Colon (tissue), 2 donors: ENCODE measurements at regions not wholly inside any gene's neighbourhood (a gene's known extent, or its start where the extent isn't known, plus 50 kb on each side); places are given as distances from the start of the nearest gene placed in this dataset.

Source experiments
- FAIRE-seq: peaks from 2 replicates; lab custom pipeline; 2012; peaks lifted over from hg19 to GRCh38; lab: Jason Lieb, UNC
- donor health status: control.
- donor health status: control.

DNA sequence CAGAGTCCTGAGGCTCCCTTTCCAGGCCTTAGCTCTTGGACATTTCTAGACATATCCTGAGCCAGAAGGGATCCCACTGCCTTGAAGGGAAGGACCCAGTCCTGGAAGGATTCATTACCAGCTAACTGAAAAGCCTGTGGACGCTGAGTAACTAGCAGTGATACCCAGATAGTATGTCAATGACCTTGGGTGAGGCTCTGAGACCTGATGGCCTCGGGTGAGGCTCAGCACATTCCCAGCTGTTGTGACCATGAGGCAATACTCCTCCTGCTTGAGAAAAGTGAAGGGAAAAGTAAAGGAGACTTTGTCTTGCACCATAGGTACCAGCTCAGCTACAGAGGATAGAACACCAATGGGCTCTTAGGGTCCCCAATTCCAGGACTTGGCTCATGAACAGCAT, 268.1 kb downstream of the DKK2 start:
- no peak for FAIRE-seq

DNA sequence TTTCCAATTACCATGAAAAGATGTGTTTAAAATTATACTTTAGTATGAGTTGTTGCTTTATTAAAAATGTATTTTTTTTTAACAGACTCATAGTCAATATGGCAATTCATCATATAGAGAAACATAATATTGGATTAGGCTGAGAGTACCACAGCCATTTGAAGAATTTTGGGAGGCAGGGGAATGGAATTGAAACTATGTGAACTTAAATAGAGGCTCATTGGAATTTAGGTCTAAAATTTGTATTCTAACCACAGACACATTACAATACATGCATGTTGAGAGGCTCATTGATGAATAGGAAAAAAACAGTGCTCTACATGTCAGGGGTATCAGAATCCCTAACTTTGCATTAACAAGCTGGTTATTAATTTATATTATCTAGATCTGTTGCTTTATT, 269.6 kb downstream of the DKK2 start:
- FAIRE-seq = no peak

DNA sequence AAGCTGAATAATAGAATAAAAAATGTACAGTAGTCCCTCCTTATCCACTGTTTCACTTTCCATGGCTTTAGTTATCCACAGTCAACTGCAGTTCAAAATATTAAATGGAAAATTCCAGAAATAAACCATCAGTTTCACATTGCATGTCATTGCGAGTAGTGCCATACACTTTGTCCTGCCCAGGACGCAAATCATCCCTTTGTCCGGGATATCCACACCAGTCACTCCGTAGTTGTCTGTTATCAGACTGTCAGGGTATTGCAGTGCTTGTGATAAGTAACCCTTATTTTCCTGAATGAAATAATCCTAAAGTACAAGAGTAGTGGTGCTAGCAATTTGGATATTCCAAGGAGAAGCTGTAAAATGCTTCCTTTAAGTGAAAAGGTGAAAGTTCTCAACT, 271.3 kb downstream of the DKK2 start:
- FAIRE-seq = no peak

DNA sequence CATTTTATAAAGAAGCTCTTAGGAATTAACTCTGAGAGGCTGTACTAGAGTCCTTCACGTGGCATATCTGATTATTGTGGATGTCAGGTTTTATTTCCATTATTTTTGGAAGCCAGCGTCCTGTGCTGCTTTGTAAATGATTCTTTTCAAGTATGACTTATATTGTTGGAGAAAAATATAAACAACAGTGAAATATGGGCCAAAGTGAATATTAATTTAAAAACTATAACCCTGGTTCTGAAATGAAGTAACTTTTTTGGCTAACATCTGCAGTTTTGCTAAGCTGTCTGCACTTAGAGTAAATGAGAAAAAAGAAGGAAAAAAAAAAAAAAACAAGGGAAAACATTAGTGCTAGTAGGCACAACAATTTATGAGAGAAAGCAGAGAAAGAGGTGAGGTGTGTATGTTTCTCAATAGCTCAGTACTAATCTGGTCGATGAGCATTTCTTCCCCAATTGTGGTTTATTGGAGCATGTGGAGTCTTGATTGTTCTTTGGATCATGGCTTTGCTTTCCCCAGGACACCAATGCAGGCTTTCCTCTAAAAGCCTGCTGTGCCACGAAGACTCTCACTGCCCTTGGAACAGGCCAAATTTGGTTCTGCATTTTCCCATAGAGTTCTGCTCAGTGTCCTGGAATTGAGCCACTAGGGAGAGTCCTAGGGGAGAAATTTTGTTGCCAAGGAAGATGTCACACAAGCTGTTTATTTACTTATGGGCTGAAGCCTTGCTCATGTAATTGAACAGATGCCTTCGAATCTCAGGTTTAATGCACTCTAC, 273.3 kb downstream of the DKK2 start:
- FAIRE-seq = no peak

DNA sequence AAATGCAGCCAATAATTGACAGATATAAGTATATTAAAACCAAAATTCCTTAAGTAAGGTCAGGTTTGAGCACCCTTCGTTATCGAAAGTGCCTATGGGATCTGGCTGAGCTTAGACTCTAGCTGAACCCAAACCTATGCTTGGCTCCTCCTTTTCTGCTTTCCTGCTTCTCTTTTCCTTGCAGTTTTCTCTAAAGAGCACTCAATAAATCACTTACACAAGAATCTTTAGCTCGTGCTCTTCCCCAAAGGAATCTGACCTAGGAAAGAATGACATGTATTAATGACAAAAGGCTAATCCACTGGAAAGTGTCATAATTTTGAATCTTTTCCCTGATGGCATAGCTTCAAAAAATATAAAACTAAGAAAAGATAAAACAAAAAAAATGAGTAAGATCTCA, 282.7 kb downstream of the DKK2 start:
- no peak for FAIRE-seq

DNA sequence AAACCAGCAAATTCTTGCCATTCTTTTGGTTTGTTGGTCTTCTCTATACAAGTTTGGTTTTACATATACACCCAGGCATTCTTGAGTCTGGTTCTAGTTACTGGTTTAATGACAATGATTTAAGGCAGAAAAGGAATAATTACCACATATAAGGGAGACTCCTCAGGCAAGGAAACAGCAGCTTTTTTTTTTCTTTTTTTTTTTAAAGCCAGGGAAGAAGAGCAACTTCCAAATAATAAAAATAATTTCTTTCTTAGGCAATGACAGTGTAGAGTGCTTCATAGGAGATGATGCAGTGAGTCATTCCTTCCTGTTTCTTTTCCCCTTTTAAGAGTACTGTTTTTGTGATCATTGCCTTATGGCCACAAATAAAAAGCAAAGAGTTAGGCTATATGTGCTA, 289.7 kb downstream of the DKK2 start:
- FAIRE-seq = no peak

DNA sequence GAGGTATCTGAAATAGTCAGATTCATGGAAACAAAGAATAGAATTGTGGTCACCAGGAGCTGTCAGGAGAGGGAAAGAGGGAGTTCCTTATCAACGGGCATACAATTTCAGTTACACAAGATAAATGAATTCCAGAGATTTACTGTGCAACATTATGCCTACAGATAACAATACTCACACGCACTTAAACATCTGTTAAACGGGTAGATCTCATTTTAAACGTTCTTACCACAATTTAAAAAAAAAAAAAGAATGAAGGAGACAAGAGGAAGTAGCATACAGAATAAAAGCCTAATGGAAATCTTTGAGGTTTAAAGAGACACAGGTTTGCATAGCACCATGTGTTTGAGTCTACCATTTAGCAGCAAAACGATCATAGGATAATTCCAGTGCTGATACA, 298.0 kb downstream of the DKK2 start:
- FAIRE-seq = no peak

DNA sequence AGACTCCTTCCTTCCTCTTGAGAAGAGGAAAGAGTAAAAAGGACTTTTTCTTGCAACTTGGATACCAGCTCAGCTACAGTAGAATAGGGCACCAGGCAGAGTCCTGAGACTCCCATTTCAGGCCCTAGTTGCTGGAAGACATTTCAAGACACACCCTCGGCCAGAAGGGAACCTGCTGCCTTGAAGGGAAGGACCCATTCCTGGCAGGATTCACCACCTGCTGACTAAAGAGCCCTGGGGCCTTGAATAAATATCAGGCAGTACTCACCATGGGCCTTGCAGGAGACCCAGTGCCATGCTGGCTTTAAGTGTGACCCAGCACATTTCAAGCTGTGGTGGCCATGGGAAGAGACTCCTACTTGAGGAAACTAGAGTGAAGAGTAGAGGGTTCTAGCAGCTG, 317.6 kb downstream of the DKK2 start:
- no peak for FAIRE-seq

DNA sequence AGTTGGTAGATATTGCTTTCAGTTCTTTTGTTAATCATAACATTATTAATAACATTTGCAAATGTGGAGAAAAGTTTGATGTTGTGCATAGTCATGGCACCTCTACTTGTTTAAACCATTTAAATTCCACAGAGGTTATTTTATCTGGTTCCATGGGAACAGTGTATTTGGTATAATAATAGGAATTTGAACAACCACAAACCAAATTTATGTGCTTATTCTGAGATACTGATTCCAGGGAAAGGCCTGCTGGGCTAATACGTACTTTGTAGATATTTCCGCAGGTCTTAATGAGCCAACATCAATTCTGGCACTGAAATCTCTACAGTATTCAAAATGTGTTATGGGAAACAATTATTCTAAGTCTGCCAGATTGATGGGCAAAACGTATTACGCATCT, 319.0 kb downstream of the DKK2 start:
- FAIRE-seq = no peak

DNA sequence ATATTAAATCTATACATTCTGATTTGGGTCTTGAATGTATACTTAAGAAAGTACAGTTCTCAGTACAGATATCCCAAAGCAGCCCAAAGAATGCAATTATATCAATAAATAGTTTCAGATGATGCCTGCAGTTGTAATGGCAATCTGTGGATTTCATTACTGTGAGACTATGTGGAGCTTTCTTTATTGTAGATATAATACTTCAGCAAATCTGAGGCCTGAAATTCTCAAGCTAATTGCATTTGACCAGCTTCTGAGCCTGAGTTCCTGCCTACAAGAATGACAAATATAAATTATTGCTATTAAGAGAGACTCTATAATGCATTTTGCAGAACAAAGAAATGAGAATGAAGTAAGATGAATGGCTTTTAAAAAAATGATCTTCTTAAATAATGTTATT, 320.3 kb downstream of the DKK2 start:
- no peak for FAIRE-seq

DNA sequence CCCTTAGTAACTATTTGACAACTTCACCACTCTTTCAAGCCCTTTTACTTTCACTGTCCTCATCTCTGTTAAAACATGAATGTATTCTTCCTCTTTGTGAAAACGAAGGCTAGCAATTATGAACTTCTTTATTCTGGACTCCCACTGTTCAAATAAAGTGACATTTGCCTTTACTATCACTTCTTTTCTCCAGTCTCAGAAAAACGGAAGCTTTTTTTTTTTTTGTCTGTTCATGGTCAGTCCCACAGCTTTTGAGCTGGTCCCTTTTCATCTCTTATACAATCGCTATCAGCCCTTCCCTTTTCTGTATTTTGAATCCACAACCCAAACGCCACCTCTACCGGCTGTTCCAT, 327.7 kb downstream of the DKK2 start:
- no peak for FAIRE-seq

DNA sequence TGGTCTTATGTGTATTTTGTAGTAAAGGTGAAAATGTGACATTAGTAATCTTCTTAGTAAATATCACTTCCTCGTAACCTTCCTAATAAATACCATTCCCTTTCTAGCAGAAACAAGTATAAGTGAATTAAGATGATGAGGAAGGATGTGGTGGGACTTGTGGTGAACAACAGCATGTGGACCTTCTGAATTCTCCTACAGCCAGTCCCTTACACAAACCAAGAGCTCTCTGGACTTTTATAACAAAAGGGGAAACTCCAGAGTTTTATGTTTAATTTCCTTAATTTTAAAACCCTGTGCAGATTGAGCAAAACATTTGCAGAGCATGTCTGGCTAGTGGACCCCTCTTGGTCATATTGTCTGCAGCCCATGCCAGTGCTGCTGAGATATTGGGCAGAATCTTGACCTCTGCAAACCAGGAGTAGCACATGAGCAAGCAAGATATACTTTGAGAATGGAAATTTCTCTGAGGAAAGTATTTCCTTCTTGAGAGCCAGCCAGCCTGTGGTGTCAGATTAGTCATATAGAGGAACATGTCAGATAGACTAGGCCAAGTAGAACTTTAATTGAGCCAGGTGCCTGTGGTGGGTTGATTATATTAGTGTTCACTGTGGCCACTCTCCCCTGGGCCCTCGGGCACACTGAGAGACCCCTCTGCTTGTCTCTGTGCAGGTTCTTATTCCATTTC, 328.2 kb downstream of the DKK2 start:
- FAIRE-seq = no peak

DNA sequence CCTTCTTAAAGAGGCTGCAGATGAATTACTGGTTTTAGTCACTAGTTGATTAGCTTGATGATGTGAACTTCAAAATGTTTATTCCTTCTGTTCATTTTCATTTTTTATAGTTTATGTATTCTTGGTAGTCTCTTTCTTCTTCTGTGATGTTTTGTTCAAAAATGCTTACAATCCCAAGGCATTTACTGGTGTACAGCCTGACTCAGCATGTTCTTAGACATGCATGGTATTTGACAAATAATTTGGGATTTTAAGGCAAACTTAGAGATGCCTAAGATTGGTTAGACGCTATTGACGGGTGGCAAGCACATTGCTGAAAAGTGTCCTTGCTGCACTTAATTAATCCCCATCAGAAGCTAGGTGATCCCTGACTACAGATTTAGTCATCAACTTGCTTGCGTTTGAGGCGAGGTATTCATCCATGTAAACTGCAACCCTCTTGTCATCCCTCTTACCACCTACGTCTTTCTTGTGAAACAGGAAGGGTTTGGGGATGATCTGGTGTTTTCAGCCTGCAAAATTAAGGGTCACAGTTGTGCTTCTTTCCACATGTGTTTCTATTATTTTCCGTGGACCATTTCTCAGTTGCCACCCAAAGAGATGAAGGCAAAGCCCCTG, 331.8 kb downstream of the DKK2 start:
- FAIRE-seq = no peak

DNA sequence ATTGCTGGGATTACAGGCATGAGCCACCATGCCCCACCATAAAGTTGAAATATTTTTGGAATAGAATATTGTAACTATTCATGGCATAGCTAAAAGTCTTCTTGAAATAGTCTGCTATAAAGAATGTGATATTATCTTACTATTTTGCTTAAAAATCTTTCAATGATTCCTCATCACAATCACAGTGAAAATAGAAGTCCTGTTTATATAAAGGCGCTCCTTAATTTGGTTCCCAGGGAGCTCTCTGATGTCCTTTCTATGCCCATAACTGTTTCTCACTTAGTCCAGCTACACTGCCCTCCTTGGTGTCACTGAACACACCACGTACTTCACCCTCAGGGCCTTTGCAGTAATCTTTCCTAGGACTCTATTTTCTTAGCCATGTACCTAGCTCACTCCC, 331.7 kb upstream of the GIMD1 start:
- FAIRE-seq = no peak

DNA sequence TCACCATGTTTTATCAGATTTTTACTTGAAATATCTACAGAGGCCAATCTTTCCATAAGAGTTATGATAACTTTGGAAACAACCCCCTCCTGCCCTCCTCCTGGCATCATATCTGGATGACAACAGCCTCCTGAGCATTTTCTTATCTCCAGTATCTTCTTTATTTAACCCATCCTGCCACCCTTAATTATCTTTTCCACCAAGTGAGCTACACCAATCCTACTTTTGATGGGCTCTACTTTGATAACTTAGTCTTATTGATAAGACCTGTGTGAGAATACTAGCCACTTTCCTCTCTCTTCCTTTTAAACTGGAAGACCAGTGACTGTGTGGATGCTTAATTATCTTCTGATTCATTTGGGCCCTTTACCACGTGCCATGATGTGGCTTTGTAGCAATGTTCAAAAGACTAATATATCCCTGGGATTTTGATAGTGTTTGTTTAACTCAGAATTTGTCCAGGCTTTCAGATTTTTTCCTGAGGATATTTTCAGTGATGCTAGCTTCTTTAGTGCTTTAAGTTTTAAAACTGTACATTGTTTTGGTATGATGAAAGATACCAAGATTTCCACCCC, 330.1 kb upstream of the GIMD1 start:
- no peak for FAIRE-seq

DNA sequence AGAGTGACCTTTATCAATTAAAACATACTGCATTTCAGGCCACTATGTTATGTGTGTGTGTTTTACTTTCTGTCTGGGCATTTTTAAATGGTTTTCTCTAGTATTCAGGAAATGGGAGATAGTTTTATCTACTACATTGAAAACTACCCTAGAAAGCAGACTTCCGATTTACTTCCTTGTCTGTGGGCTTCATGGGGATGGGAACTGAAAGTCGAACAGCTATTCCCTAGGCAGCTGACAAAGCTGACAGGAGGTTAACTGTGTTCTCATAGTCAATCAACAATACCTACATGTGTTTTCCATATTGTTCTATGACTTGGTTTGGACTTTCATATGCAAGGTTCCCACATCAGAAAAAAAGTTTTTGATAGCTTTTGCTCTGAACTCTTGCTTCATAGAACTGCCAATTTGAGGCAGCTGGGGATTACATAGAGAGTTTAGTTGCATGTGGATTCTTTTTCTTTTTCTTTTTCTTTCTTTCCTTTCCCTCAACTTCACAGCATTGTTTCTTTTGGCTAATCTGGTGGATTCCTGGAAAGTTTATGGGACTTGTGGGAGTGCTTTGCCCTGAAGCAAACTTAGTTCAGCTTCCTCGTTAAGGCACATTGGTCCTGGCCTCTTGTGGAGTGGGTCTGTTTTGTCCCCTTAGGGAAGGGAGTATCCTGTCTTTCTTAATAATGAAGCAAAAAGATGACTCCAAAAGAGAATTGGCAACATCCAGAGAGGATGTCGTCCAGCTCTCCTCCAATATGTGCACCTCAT, 327.1 kb upstream of the GIMD1 start:
- FAIRE-seq = no peak

DNA sequence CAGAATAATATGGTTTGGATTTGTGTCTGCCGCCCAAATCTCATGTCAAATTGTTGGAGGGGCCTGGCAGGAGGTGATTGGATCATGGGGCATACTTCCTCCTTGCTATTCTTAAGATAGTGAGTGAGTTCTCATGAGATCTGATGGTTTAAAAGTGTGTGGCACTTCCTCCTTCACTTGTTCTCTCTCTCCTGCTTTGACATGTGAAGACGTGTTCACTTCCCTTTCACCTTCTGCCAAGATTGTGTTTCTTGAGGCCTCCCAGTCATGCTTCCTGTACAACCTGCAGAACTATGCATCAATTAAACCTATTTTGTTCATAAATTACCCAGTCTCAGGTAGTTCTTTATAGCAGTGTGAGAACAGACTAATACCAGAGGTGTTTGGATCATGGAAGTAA, 325.7 kb upstream of the GIMD1 start:
- no peak for FAIRE-seq

DNA sequence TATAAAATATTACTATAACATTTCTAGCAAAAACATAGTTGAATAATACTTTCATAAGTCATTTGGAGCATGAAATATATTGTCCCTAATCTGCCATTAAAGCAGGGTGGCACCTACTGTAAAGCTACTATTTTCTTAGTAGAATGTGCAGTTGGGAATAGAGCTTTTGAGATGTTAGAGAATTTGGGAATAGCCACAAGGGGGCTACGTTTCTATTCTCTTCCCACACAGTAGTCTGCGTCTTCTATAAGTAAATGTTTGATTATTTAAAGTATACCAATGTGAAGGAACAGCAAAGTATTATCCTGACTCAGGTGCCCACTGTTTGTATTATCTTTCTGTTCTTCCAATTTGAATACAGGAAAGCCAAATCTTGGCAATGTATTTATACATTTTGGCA, 323.2 kb upstream of the GIMD1 start:
- FAIRE-seq = no peak

DNA sequence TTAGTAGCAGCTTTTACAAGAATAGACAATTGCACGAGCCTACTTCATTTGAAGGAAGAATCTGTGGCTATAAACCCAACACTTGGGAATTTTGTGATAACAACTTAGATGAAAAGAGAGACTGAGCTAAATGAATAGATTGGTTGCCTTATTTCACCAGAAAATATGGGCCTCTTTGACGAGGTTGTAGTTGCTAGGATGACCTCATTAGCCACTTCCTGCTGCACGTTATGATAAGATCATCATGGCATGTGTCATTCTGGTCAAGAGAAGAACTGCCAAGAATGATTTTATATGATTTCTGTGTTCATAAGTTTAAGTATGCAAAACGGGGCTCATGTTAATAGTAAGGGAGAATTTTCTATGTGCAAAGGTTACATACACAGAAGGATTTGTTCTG, 321.9 kb upstream of the GIMD1 start:
- no peak for FAIRE-seq

DNA sequence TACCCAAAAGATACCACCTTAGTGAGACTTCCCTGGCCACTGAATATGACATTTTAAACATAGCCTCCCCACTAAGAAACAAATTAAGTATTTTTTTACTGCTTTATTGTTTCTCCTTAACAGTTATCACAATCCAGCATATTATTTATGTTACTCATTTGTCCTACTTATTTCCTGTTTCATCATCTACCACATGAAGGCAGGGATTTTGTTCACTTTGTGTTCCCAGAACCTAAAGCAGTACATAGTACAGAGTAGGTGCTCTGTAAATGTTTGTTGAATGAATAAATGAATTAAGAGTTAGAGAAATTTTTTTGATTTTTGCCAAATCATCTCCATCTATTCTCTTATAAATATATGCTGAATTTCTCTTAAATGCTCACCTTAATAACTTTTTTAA, 318.4 kb upstream of the GIMD1 start:
- no peak for FAIRE-seq

DNA sequence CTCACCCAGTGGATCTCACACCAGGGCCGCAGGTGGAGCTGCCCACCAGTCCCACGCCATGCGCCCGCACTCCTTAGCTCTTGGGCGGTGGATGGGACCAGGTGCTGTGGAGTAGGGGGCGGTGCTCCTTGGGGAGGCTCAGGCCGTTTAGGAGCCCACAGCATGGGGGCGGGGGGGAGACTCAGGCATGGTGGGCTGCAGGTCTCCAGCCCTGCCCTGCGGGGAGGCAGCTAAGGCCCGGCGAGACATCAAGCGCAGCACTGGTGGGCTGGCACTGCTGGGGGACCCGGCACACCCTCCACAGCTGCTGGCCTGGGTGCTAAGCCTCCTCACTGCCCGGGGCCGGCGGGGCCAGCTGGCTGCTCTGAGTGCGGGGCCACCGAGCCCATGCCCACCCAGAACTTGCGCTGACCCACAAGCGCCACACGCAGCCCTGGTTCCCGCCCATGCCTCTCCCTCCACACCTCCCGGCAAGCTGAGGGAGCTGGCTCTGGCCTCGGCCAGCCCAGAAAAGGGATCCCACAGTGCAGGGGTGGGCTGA, 312.9 kb upstream of the GIMD1 start:
- FAIRE-seq = no peak

DNA sequence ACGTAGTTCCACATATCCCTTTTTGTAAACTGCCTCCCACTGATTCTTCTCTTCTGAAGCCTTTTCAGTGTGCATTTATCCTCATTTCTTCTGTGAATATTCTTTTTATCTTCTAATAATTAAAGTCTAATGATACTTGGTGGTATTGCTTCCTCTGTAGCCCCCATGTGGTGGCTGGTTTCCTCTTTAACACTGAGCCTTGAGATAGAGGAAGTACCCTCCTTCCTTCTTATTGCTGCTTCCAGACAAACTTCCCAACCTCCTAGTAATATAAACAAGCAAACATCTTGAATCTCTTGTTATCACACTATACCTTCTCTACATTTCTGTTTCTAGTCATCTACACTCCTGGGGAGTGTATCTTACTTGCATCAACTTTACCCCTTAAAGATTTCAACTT, 310.5 kb upstream of the GIMD1 start:
- FAIRE-seq = no peak
